ENCODE measurements at regions not wholly inside any gene's neighbourhood (a gene's known extent, or its start where the extent isn't known, plus 50 kb on each side); places are given as distances from the start of the nearest gene placed in this dataset.

GRCh38 chr6:167580619-167580911 is 246.1 kb upstream of the AFDN start:
- Histone ChIP-seq H3K9me3 (ENCODE audit: control insufficient read depth, insufficient read depth, low read depth, low read length) (no peaks in the 10 kb centered on the region), H3K36me3 (ENCODE audit: control insufficient read depth in 2 of 2, insufficient read depth in 1 of 2, low read length in 2 of 2) (no peaks in the 10 kb centered on the region), H3K27ac (ENCODE audit: extremely low read depth, low read depth, low read length) (no peak overlapping the region), H3K4me3 (ENCODE audit: low read depth, low read length) (no peak overlapping the region), H3K4me1 (ENCODE audit: control insufficient read depth, insufficient read depth, low read length) (no peaks in the 10 kb centered on the region)
- TF ChIP-seq ZNF335 (tag by site-specific recombination; conservative IDR thresholded peaks at IDR 0.05) (no peak), ZNF626 (tag by site-specific recombination; IDR thresholded peaks at IDR 0.05) (no peak), ZBTB44 (tag by site-specific recombination; IDR thresholded peaks at IDR 0.05) (no peak), ZNF26 (tag by site-specific recombination; IDR thresholded peaks at IDR 0.05) (no peak), ZNF133 (tag by site-specific recombination; IDR thresholded peaks at IDR 0.05) (no peak), PRDM1 (tag by site-specific recombination; IDR thresholded peaks at IDR 0.05) (no peak), ZNF132 (tag by site-specific recombination; IDR thresholded peaks at IDR 0.05; ENCODE audit: borderline replicate concordance) (no peak), ZNF175 (tag by site-specific recombination; IDR thresholded peaks at IDR 0.05) (no peak), ZSCAN23 (tag by site-specific recombination; IDR thresholded peaks at IDR 0.05) (no peak), ZNF274 (IDR thresholded peaks at IDR 0.05; ENCODE audit: low read length) (no peak), ZNF274 (tag by site-specific recombination; IDR thresholded peaks at IDR 0.05; ENCODE audit: borderline replicate concordance) (no peak), ZNF791 (tag by site-specific recombination; IDR thresholded peaks at IDR 0.05) (no peak), ZNF2 (tag by site-specific recombination; IDR thresholded peaks at IDR 0.05) (no peak), ZNF544 (tag by site-specific recombination; IDR thresholded peaks at IDR 0.05) (no peak), ZBTB21 (tag by site-specific recombination; IDR thresholded peaks at IDR 0.05) (no peak)
- CTCF ChIA-PET, result interaction anchor here (0.8 kb wide), 1 partner anchor 95 kb away, joined by 4 read pairs; no protein-coding TSS in a partner anchor
- POLR2A ChIA-PET, result no interaction called here

- POLR2A ChIA-PET, result no interaction called here
- no peak overlapping the region for H3K4me3 ChIP-seq (ENCODE audit: low read depth, low read length)
- no peaks in the 10 kb centered on the region for H3K4me1 ChIP-seq (ENCODE audit: control insufficient read depth, insufficient read depth, low read length)
- no peaks in the 10 kb centered on the region for H3K36me3 ChIP-seq (ENCODE audit: control insufficient read depth in 2 of 2, insufficient read depth in 1 of 2, low read length in 2 of 2)
- no peaks in the 10 kb centered on the region for H3K9me3 ChIP-seq (ENCODE audit: control insufficient read depth, insufficient read depth, low read depth, low read length)
- CTCF ChIA-PET, result no interaction called here
- H3K27ac ChIP-seq (ENCODE audit: extremely low read depth, low read depth, low read length), result no peak overlapping the region
- TF ChIP-seq ZBTB6 (tag by site-specific recombination; IDR thresholded peaks at IDR 0.05), result no peak
- TF ChIP-seq ZNF121 (tag by site-specific recombination; IDR thresholded peaks at IDR 0.05), result no peak
- TF ChIP-seq ZNF302 (tag by site-specific recombination; IDR thresholded peaks at IDR 0.05; ENCODE audit: low read depth), result no peak
- no peak for TF ChIP-seq ZNF626 (tag by site-specific recombination; IDR thresholded peaks at IDR 0.05)
- TF ChIP-seq ZIC2 (tag by site-specific recombination; IDR thresholded peaks at IDR 0.05), result no peak
- no peak for TF ChIP-seq BCL6B (tag by site-specific recombination; IDR thresholded peaks at IDR 0.05)
- TF ChIP-seq PRDM1 (tag by site-specific recombination; IDR thresholded peaks at IDR 0.05), result no peak
- no peak for TF ChIP-seq ZNF19 (tag by site-specific recombination; IDR thresholded peaks at IDR 0.05; ENCODE audit: low read depth)
- no peak for TF ChIP-seq BCL11A (tag by site-specific recombination; IDR thresholded peaks at IDR 0.05; ENCODE audit: low read depth)
- TF ChIP-seq OSR2 (tag by site-specific recombination; IDR thresholded peaks at IDR 0.05), result no peak
- TF ChIP-seq ZFP3 (tag by site-specific recombination; IDR thresholded peaks at IDR 0.05; ENCODE audit: low read depth), result no peak
- no peak for TF ChIP-seq AEBP2 (tag by site-specific recombination; IDR thresholded peaks at IDR 0.05; ENCODE audit: borderline replicate concordance)
- TF ChIP-seq ZNF571 (tag by site-specific recombination; IDR thresholded peaks at IDR 0.05), result no peak
- TF ChIP-seq KLF10 (tag by site-specific recombination; IDR thresholded peaks at IDR 0.05), result no peak
- TF ChIP-seq GLI2 (tag by site-specific recombination; IDR thresholded peaks at IDR 0.05; ENCODE audit: borderline replicate concordance, low read depth), result no peak
- TF ChIP-seq ZNF544 (tag by site-specific recombination; IDR thresholded peaks at IDR 0.05), result no peak
- no peak for TF ChIP-seq HOXD13 (CRISPR knock-in tag; IDR thresholded peaks at IDR 0.05; ENCODE audit: borderline replicate concordance)
- no peak for TF ChIP-seq ZNF26 (tag by site-specific recombination; IDR thresholded peaks at IDR 0.05)
Observed at GRCh38 chr6:167581637-167582036, 245.1 kb upstream of the AFDN start.

All from HEK293 (cell line).